Hepatocyte (in vitro differentiated cells): ENCODE measurements at regions not wholly inside any gene's neighbourhood (a gene's known extent, or its start where the extent isn't known, plus 50 kb on each side); places are given as distances from the start of the nearest gene placed in this dataset.

Experiments
- DNase-seq: peaks from one replicate; pipeline ENCODE4 v3.0.0-alpha.2; 2016; ENCODE audit warnings: low spot score
- H2AFZ ChIP-seq: fragments of 200-600 bp; sonication (generic); 2 replicates; pipeline ENCODE4 v1.6.0; 2016; ENCODE audit warnings: antibody characterized with exemption, mild to moderate bottlenecking
- H3K27ac ChIP-seq: fragments of 200-600 bp; sonication (generic); 2 replicates; pipeline ENCODE4 v1.5.1; 2016; ENCODE audit warnings: mild to moderate bottlenecking
- H3K27me3 ChIP-seq: fragments of 200-600 bp; sonication (generic); 2 replicates; pipeline ENCODE4 v1.6.1; 2016
- H3K36me3 ChIP-seq: fragments of 200-600 bp; sonication (generic); replicated peaks from 2 replicates; pipeline ENCODE4 v1.5.1; 2016; ENCODE audit warnings: low read depth; ENCODE audit not compliant: insufficient read depth
- H3K4me1 ChIP-seq: fragments of 200-600 bp; sonication (generic); 2 replicates; pipeline ENCODE4 v1.5.1; 2016; ENCODE audit warnings: mild to moderate bottlenecking, moderate library complexity; ENCODE audit not compliant: insufficient read depth
- H3K4me2 ChIP-seq: fragments of 200-600 bp; sonication (generic); 2 replicates; pipeline ENCODE4 v1.6.0; 2016
- H3K4me3 ChIP-seq: fragments of 200-600 bp; sonication (generic); 2 replicates; pipeline ENCODE4 v1.5.1; 2016; ENCODE audit warnings: mild to moderate bottlenecking
- H3K79me2 ChIP-seq: fragments of 200-600 bp; sonication (generic); 2 replicates; pipeline ENCODE4 v1.6.0; 2017; ENCODE audit warnings: mild to moderate bottlenecking
- H3K9me2 ChIP-seq: fragments of 200-600 bp; sonication (generic); replicated peaks from 2 replicates; pipeline ENCODE4 v1.6.0; 2017; ENCODE audit warnings: mild to moderate bottlenecking; ENCODE audit not compliant: insufficient read depth
- H3K9me3 ChIP-seq: fragments of 200-600 bp; sonication (generic); 2 replicates; pipeline ENCODE4 v1.5.1; 2016; ENCODE audit warnings: low read depth, mild to moderate bottlenecking
- H4K20me1 ChIP-seq: fragments of 200-600 bp; sonication (generic); 2 replicates; pipeline ENCODE4 v1.6.0; 2016; ENCODE audit warnings: mild to moderate bottlenecking; ENCODE audit not compliant: insufficient read depth, poor library complexity, severe bottlenecking
- CTCF ChIP-seq: fragments of 200-600 bp; sonication (generic); IDR thresholded peaks from 2 replicates; pipeline ENCODE4 v1.5.1; 2016; ENCODE audit warnings: antibody characterized with exemption, mild to moderate bottlenecking; ENCODE audit not compliant: poor library complexity
- EZH2 ChIP-seq: fragments of 200-600 bp; sonication (generic); IDR thresholded peaks from 2 replicates; pipeline ENCODE4 v1.6.1; 2016; ENCODE audit warnings: antibody characterized with exemption, mild to moderate bottlenecking, borderline replicate concordance
- EZH2phosphoT487 ChIP-seq: fragments of 200-600 bp; sonication (generic); IDR thresholded peaks from one replicate; pipeline ENCODE4 v1.6.1; 2018; ENCODE audit warnings: antibody characterized with exemption, mild to moderate bottlenecking, low read depth, moderate library complexity; ENCODE audit not compliant: unreplicated experiment, severe bottlenecking
- WGBS: methylation state at CpG from one replicate; pipeline ENCODE4 v1.1.6; 2016; ENCODE audit warnings: low lambda C conversion rate; ENCODE audit errors: missing lambda C conversion rate; 5-methylcytosine and 5-hydroxymethylcytosine counted together

GRCh38 chr15:77784361-77785292, 151.9 kb upstream of the LINGO1 start:
- H4K20me1 ChIP-seq: no peaks in the 10 kb centered on the region
- WGBS: 80% methylated on average over 9 of the region's 11 CpGs

GRCh38 chr15:77783636-77784035, 150.9 kb upstream of the LINGO1 start:
- Histone ChIP-seq H3K36me3 (no peaks in the 10 kb centered on the region), H3K27ac (no peak overlapping the region), H3K4me3 (no peak overlapping the region), H4K20me1 (no peaks in the 10 kb centered on the region), H3K4me2 (no peak overlapping the region), H3K9me3 (no peaks in the 10 kb centered on the region), H2AFZ (no peak overlapping the region), H3K79me2 (no peaks in the 10 kb centered on the region), H3K4me1 (no peaks in the 10 kb centered on the region), H3K27me3 (no peaks in the 10 kb centered on the region), H3K9me2 (no peaks in the 10 kb centered on the region)
- no peak for TF ChIP-seq EZH2phosphoT487
- TF ChIP-seq EZH2: no peak
- no peak for TF ChIP-seq CTCF
- DNase-seq: no peak
- 80% methylated on average over 10 of the region's 10 CpGs for WGBS

More at GRCh38 chr15:77784361-77785292, 151.9 kb upstream of the LINGO1 start:
- H3K36me3 ChIP-seq: no peaks in the 10 kb centered on the region
- no peaks in the 10 kb centered on the region for H3K27me3 ChIP-seq
- H3K4me3 ChIP-seq: no peak overlapping the region
- H2AFZ ChIP-seq: no peak overlapping the region
- H3K9me3 ChIP-seq: no peaks in the 10 kb centered on the region
- H3K79me2 ChIP-seq: no peaks in the 10 kb centered on the region
- H3K27ac ChIP-seq: no peak overlapping the region
- TF ChIP-seq EZH2phosphoT487 (no peak), EZH2 (no peak), CTCF (peak; percentile 16)
- H3K9me2 ChIP-seq: no peaks in the 10 kb centered on the region
- DNase-seq: peak; percentile 21
- H3K4me2 ChIP-seq: no peak overlapping the region
- H3K4me1 ChIP-seq: no peaks in the 10 kb centered on the region

- WGBS: 69% methylated on average over 2 of the region's 4 CpGs
Measured at GRCh38 chr15:77782691-77783090, 150.0 kb upstream of the LINGO1 start.

More at GRCh38 chr15:77782691-77783090, 150.0 kb upstream of the LINGO1 start:
- Histone ChIP-seq H3K9me2 (no peaks in the 10 kb centered on the region), H3K79me2 (no peaks in the 10 kb centered on the region), H3K9me3 (no peaks in the 10 kb centered on the region), H4K20me1 (no peaks in the 10 kb centered on the region), H3K4me3 (no peak overlapping the region), H3K4me2 (no peak overlapping the region), H2AFZ (no peak overlapping the region), H3K36me3 (no peaks in the 10 kb centered on the region), H3K27ac (no peak overlapping the region), H3K27me3 (no peaks in the 10 kb centered on the region), H3K4me1 (no peaks in the 10 kb centered on the region)
- no peak for DNase-seq
- no peak for TF ChIP-seq CTCF
- TF ChIP-seq EZH2phosphoT487: no peak
- TF ChIP-seq EZH2: no peak
